Mucosa of descending colon (tissue), 3 donors: ENCODE measurements at regions not wholly inside any gene's neighbourhood (a gene's known extent, or its start where the extent isn't known, plus 50 kb on each side); places are given as distances from the start of the nearest gene placed in this dataset.
A peak's percentile ranks its signal among the peaks of the same experiment; 100 is the strongest.

Source experiments
- ATAC-seq: fragments of 200-7000 bp; cut with Tn5 transposase; one replicate; pipeline ENCODE4 v1.9.1; 2020; ENCODE audit warnings: mild to moderate bottlenecking, moderate library complexity
- DNase-seq, 3 donors: peaks; one replicate each; pipeline ENCODE4 v3.0.0-alpha.2; 2020
- H3K36me3 ChIP-seq: fragments of 200-600 bp; one replicate; pipeline ENCODE4 v1.8.0; 2021; ENCODE audit warnings: low read depth, mild to moderate bottlenecking
- H3K4me1 ChIP-seq: fragments of 200-600 bp; one replicate; pipeline ENCODE4 v1.8.0; 2021; ENCODE audit warnings: low read depth, mild to moderate bottlenecking
- H3K4me3 ChIP-seq: fragments of 200-600 bp; one replicate; pipeline ENCODE4 v1.8.0; 2021; ENCODE audit warnings: mild to moderate bottlenecking
- H3K9me3 ChIP-seq: fragments of 200-600 bp; one replicate; pipeline ENCODE4 v1.8.0; 2021; ENCODE audit warnings: mild to moderate bottlenecking
- intact Hi-C, 2 donors: fragments of 100-400 bp; cut with DNase I in 1 of 2; cut with micrococcal nuclease in 1 of 2; formaldehyde crosslinking; loops; one replicate each; pipeline versions ENCODE4 v1.11.0 to v1.11.1; 2022; cut with DNase I, micrococcal nuclease
- TF ChIP-seq, protein P1 (sequence below): fragments of 200-600 bp; IDR thresholded peaks from one replicate; pipeline ENCODE4 v1.8.0; 2022; ENCODE audit warnings: antibody characterized with exemption, mild to moderate bottlenecking
- donor health status: DM: no; HTN: no; CAD: no; lungs with moderate emphysema.
- donor health status: DM: no; HTN: no; CAD: no.
- donor health status: DM: no; HTN: yes; CAD: no.

DNA sequence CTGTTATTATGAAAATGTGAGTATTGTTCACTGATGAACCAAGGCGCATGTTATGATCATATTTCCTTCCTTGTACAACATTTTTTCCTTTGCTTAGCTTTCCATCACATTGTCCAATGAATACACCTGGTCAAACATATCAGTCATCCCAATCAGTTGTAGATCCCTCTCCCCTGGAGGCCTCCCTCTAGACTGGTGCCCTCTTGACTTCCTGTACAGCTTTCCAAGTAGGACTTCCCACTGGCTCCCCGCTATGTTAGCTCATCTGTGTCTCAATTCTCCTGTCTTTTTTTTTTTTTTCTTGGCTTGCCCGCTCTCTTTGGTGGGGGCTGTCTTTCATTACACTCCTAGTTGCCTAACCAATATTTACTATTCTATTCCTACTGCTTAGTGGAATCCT is 214.2 kb upstream of the NPY start:
- intact Hi-C loops, result no loop called here
- DNase-seq (no peak), ATAC-seq (no peak)
- Histone ChIP-seq H3K4me1 (no peaks in the 10 kb centered on the region), H3K36me3 (no peaks in the 10 kb centered on the region), H3K9me3 (no peaks in the 10 kb centered on the region), H3K4me3 (no peak overlapping the region)
- TF ChIP-seq, protein P1, sequence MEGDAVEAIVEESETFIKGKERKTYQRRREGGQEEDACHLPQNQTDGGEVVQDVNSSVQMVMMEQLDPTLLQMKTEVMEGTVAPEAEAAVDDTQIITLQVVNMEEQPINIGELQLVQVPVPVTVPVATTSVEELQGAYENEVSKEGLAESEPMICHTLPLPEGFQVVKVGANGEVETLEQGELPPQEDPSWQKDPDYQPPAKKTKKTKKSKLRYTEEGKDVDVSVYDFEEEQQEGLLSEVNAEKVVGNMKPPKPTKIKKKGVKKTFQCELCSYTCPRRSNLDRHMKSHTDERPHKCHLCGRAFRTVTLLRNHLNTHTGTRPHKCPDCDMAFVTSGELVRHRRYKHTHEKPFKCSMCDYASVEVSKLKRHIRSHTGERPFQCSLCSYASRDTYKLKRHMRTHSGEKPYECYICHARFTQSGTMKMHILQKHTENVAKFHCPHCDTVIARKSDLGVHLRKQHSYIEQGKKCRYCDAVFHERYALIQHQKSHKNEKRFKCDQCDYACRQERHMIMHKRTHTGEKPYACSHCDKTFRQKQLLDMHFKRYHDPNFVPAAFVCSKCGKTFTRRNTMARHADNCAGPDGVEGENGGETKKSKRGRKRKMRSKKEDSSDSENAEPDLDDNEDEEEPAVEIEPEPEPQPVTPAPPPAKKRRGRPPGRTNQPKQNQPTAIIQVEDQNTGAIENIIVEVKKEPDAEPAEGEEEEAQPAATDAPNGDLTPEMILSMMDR, result no peak

DNA sequence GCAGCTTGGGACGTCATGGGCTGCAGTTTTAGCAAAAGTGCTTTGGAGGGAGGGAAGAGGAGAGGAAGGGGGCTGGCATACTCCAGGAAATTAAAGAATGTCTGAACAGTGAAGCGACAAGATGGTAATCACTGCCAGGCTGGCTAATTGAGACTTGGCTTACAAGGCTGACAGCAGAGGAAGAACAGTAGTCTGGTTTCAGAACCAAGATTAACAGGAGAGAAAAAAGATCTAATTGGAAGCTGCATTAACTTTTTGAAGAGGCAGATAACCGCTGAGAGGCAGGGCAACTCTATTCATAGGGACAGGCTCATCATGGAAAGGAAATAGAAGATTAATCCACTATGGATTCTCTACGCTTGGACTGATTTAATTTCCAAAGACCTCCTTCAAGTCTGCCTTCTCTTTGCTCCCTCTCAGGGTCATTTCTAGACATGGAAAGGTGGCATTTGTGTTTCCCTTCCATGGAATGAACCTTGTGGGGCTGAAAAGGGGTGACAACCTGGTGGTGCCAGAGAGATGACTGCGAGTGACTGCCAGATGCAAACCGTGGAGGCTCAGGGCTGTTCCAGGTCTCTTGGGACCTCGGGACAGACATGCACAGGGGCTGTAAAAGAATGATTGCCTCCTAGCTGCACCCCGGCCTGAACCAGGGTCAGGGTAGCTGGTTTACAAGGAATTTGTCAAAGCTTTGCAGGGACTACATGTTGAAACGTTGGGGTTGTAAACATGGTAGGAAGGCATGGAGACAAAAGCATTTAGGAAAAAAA is 210.2 kb upstream of the NPY start:
- intact Hi-C loops, result no loop called here
- no peak overlapping the region for H3K4me3 ChIP-seq
- H3K9me3 ChIP-seq, result no peaks in the 10 kb centered on the region
- TF ChIP-seq, protein P1, result no peak
- H3K4me1 ChIP-seq, result no peaks in the 10 kb centered on the region
- no peak for ATAC-seq
- DNase-seq, result no peak
- H3K36me3 ChIP-seq, result no peaks in the 10 kb centered on the region

DNA sequence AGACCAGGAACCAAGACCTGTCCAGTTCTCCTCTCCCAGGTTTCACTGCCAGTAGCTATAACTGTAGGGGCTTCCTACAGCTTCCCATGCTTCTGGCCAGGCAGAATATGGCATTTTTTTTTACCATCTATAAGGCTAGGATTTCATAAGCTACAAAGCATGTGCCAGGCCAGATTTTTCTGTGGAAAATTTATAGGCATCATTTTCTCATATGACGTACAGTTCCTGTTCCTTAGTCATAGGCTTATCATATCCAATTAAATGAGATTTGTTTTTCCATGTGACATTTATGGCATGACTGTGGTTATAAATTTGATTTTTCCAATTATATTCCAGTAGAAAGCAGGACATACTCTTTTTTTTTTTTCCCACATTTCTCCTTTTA is 208.6 kb upstream of the NPY start:
- H3K36me3 ChIP-seq, result no peaks in the 10 kb centered on the region
- ATAC-seq, result peak; percentile 81
- TF ChIP-seq, protein P1, result no peak

DNA sequence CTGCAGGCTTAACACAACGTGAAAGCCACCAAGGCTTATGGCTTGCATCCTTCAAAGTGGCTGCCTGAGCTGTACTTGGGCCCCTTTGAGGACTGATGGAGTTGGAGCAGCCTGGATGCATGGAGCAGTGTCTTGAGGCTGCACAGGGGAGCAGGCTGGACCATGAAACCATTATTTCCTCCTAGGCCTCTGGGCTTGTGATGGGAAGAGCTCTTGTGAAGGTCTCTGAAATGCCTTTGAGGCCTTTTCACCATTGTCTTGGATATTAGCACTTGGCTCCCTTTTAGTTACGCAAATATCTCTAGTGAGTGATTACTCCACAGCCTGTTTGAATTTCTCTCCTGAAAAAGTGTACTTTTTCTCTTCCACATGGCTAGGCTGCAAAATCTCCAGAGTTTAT is 201.2 kb upstream of the NPY start:
- ATAC-seq (no peak), DNase-seq (no peak)
- Histone ChIP-seq H3K36me3 (no peaks in the 10 kb centered on the region), H3K4me1 (no peaks in the 10 kb centered on the region), H3K9me3 (peaks cover 8% of the 10 kb centered on the region), H3K4me3 (no peak overlapping the region)
- TF ChIP-seq, protein P1, result no peak
- intact Hi-C loops, result no loop called here

More for the DNA sequence above, 208.6 kb upstream of the NPY start:
- intact Hi-C loops, result no loop called here
- no peaks in the 10 kb centered on the region for H3K4me1 ChIP-seq
- H3K4me3 ChIP-seq, result no peak overlapping the region
- peak in 1 of 3 donors; percentile 12 for DNase-seq
- H3K9me3 ChIP-seq, result no peaks in the 10 kb centered on the region

DNA sequence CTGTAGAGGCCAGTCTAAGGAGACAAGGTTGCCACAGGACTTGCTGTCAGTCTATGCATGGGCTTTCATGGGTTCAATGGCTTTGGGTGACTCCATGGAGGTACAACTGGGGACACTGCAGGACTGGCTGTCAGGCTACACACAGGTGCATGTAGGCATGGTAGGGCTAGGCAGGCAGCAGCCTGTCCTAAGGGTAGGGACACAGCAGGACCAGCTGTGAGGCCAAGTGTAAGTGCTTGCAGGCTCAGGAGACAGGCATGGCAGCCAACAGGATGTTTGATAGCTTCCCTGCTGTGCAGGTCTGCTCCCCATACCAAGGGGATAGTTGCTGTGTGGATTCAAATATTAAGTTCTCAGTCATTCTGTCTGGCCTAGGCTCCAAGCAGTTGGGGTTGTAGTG is 181.0 kb upstream of the NPY start:
- no peaks in the 10 kb centered on the region for H3K9me3 ChIP-seq
- no peak for DNase-seq
- no peak for ATAC-seq
- TF ChIP-seq, protein P1, result no peak
- no peak overlapping the region for H3K4me3 ChIP-seq
- intact Hi-C loops, result no loop called here
- H3K4me1 ChIP-seq, result no peaks in the 10 kb centered on the region
- no peaks in the 10 kb centered on the region for H3K36me3 ChIP-seq

DNA sequence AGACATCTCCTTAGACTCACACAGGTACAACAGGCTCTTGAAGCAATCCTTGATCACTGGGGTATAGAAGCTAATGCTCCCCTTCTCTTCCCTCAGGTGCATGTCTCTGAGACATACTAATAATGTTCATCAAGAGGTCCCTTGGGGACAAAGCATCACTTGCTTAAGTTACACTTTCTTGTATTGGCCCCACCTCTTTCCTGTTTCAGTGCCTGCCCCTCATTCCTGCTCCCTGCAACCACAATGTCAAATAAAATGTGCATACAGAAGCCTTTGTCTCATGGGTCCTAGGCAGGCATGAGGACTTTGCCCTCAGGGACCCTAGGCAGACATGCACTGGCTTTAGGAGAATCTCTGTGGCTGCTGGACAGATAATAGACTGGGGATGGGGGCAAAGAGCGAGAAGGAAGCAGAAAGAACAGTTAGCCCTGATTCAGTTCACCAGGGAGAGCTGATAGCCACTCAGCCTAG is 175.0 kb upstream of the NPY start:
- intact Hi-C loops, result no loop called here
- no peak overlapping the region for H3K4me3 ChIP-seq
- no peak for DNase-seq
- H3K4me1 ChIP-seq, result no peaks in the 10 kb centered on the region
- TF ChIP-seq, protein P1, result no peak
- H3K9me3 ChIP-seq, result no peaks in the 10 kb centered on the region
- H3K36me3 ChIP-seq, result no peaks in the 10 kb centered on the region
- no peak for ATAC-seq
